ENCODE measurements at regions not wholly inside any gene's neighbourhood (a gene's known extent, or its start where the extent isn't known, plus 50 kb on each side); places are given as distances from the start of the nearest gene placed in this dataset.

DNA sequence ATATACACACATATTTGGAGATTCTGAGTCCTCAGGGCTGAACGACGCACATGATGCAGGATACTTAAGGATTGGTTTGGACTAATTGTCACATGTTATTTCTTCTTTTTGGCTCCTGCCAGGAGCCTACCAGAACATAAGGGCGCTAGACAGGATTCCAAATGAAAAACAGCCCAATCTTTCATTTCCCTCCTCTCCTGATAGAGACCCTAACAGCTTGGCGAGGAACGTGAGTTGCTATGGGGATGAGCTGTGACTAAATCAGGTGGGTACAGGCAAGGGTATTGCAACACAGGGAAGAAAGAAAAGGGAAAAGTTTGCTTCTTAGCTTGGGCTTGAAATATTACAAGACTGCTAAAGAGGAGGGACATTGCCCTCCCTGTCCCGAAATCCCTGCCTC, 109.9 kb downstream of the AIPL1 start:
- H3K79me2 ChIP-seq (ENCODE audit: insufficient read depth, low read length): no peaks in the 10 kb centered on the region
- TF ChIP-seq EZH2phosphoT487 (IDR thresholded peaks at IDR 0.05; ENCODE audit: borderline replicate concordance): no peak
- TF ChIP-seq, protein P1, sequence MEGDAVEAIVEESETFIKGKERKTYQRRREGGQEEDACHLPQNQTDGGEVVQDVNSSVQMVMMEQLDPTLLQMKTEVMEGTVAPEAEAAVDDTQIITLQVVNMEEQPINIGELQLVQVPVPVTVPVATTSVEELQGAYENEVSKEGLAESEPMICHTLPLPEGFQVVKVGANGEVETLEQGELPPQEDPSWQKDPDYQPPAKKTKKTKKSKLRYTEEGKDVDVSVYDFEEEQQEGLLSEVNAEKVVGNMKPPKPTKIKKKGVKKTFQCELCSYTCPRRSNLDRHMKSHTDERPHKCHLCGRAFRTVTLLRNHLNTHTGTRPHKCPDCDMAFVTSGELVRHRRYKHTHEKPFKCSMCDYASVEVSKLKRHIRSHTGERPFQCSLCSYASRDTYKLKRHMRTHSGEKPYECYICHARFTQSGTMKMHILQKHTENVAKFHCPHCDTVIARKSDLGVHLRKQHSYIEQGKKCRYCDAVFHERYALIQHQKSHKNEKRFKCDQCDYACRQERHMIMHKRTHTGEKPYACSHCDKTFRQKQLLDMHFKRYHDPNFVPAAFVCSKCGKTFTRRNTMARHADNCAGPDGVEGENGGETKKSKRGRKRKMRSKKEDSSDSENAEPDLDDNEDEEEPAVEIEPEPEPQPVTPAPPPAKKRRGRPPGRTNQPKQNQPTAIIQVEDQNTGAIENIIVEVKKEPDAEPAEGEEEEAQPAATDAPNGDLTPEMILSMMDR (conservative IDR thresholded peaks at IDR 0.05; ENCODE audit: low read length): no peak
- no peaks in the 10 kb centered on the region for H3K9me2 ChIP-seq (replicated peaks; ENCODE audit: low read depth, low read length)
- no peaks in the 10 kb centered on the region; the same call in 1 of the 2 replicates for H3K9me3 ChIP-seq (ENCODE audit: insufficient read depth, low read depth, low read length)
- no peak overlapping the region for H2AFZ ChIP-seq (ENCODE audit: low read length)
- H3K4me1 ChIP-seq (ENCODE audit: insufficient read depth, low read length, poor library complexity, severe bottlenecking): no peaks in the 10 kb centered on the region
- H3K9ac ChIP-seq (ENCODE audit: low read depth, low read length, poor library complexity, severe bottlenecking): no peak overlapping the region
- no peak overlapping the region for H3K4me3 ChIP-seq (ENCODE audit: low read length, poor library complexity, severe bottlenecking)
- H3K4me2 ChIP-seq (ENCODE audit: low read depth, low read length, poor library complexity, severe bottlenecking): no peak overlapping the region
- H3K27me3 ChIP-seq (ENCODE audit: insufficient read depth, low read length, poor library complexity, severe bottlenecking): no peaks in the 10 kb centered on the region
- no peaks in the 10 kb centered on the region for H3F3A ChIP-seq (ENCODE audit: low read depth)
- no peaks in the 10 kb centered on the region for H3K36me3 ChIP-seq (ENCODE audit: insufficient read depth, low read length)
- H4K20me1 ChIP-seq (ENCODE audit: insufficient read depth, low read length, poor library complexity, severe bottlenecking): no peaks in the 10 kb centered on the region

DNA sequence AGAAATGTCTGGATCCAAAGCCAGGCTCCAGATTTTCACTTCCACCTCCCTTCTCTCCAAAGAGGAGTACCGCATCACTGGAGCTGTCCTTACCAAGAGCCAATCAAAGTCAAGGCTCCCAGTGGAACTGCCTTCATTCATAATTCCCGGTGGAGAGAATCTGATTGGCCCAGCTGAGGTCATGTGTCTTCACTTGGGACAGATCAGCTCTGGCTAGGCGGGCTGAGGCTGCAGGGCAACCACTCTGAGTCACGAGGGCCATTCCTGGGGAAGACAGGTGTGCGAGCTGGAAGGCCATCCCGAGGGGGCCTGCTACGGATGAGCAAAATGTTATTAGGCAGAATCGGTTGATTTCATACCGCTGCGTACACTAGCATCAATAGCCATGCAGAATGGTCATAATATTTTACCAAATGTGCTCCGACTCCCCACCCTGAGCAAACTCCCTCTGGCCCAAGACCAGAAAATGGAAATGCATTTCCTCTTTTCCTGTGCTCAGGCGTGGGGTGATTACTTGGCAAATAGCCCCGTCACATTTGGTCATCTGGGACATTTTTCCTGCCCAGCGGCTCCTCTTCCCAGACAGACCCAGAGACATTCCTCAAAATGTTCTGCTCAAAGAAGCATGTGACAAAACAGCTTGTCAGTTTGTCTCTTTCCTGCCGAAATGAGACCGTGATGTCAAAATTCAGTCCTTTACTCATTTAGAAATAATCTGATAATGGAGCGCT, 111.1 kb downstream of the AIPL1 start:
- Histone ChIP-seq H3K79me2 (ENCODE audit: insufficient read depth, low read length) (no peaks in the 10 kb centered on the region), H2AFZ (ENCODE audit: low read length) (no peak overlapping the region), H3F3A (ENCODE audit: low read depth) (no peaks in the 10 kb centered on the region), H3K9me3 (ENCODE audit: insufficient read depth, low read depth, low read length) (no peaks in the 10 kb centered on the region; the same call in 1 of the 2 replicates), H4K20me1 (ENCODE audit: insufficient read depth, low read length, poor library complexity, severe bottlenecking) (no peaks in the 10 kb centered on the region), H3K27me3 (ENCODE audit: insufficient read depth, low read length, poor library complexity, severe bottlenecking) (no peaks in the 10 kb centered on the region), H3K4me3 (ENCODE audit: low read length, poor library complexity, severe bottlenecking) (no peak overlapping the region), H3K36me3 (ENCODE audit: insufficient read depth, low read length) (no peaks in the 10 kb centered on the region), H3K4me2 (ENCODE audit: low read depth, low read length, poor library complexity, severe bottlenecking) (no peak overlapping the region), H3K4me1 (ENCODE audit: insufficient read depth, low read length, poor library complexity, severe bottlenecking) (no peaks in the 10 kb centered on the region), H3K9me2 (replicated peaks; ENCODE audit: low read depth, low read length) (no peaks in the 10 kb centered on the region), H3K9ac (ENCODE audit: low read depth, low read length, poor library complexity, severe bottlenecking) (no peak overlapping the region)
- TF ChIP-seq, protein P1 (conservative IDR thresholded peaks at IDR 0.05; ENCODE audit: low read length): no peak
- TF ChIP-seq EZH2phosphoT487 (IDR thresholded peaks at IDR 0.05; ENCODE audit: borderline replicate concordance): no peak

DNA sequence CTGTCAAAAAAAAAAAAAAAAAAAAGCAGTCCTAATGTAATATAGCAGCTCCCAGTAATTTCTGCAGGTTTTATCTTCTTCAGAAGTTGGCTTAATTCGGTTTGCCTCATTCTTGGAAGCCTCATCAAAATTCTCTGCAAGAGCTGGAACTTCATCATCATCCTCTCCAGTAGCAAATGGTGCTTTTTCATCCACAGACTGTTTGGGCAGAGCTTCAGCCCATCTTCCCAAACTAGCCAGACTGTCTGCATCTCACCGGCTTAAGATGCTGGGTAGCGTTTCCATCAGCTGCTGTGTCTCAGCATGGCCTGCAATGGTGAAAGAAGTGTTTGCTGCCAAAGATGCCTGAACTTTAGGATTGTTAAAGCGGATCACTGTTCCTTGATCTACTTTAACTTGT, 112.6 kb downstream of the AIPL1 start:
- Histone ChIP-seq H3K27me3 (ENCODE audit: insufficient read depth, low read length, poor library complexity, severe bottlenecking) (no peaks in the 10 kb centered on the region), H3K9me3 (ENCODE audit: insufficient read depth, low read depth, low read length) (no peaks in the 10 kb centered on the region; the same call in 1 of the 2 replicates), H3K79me2 (ENCODE audit: insufficient read depth, low read length) (no peaks in the 10 kb centered on the region), H3K4me3 (ENCODE audit: low read length, poor library complexity, severe bottlenecking) (no peak overlapping the region), H3F3A (ENCODE audit: low read depth) (no peaks in the 10 kb centered on the region), H3K9me2 (replicated peaks; ENCODE audit: low read depth, low read length) (no peaks in the 10 kb centered on the region), H2AFZ (ENCODE audit: low read length) (no peak overlapping the region), H3K4me2 (ENCODE audit: low read depth, low read length, poor library complexity, severe bottlenecking) (no peak overlapping the region), H3K9ac (ENCODE audit: low read depth, low read length, poor library complexity, severe bottlenecking) (no peak overlapping the region), H3K4me1 (ENCODE audit: insufficient read depth, low read length, poor library complexity, severe bottlenecking) (no peaks in the 10 kb centered on the region), H3K36me3 (ENCODE audit: insufficient read depth, low read length) (no peaks in the 10 kb centered on the region), H4K20me1 (ENCODE audit: insufficient read depth, low read length, poor library complexity, severe bottlenecking) (no peaks in the 10 kb centered on the region)
- TF ChIP-seq EZH2phosphoT487 (IDR thresholded peaks at IDR 0.05; ENCODE audit: borderline replicate concordance): no peak
- TF ChIP-seq, protein P1 (conservative IDR thresholded peaks at IDR 0.05; ENCODE audit: low read length): no peak
